HG03558 (cell line): ENCODE measurements at regions not wholly inside any gene's neighbourhood (a gene's known extent, or its start where the extent isn't known, plus 50 kb on each side); places are given as distances from the start of the nearest gene placed in this dataset.
"Not testable (repeated sequence)": the region's sequence is repeated elsewhere in the genome, so short reads cannot be mapped to it uniquely, and the experiment has no call there.

ENCODE experiments used
- ATAC-seq: cut with Tn5 transposase; IDR thresholded peaks from one replicate; pipeline ENCODE4 v1.9.1; 2021; ENCODE audit warnings: moderate number of reproducible peaks; ENCODE audit not compliant: unreplicated experiment; ENCODE audit errors: extremely low read depth

- ATAC-seq: no peak
Measured at GRCh38 chr18:64679121-64679520, 530.2 kb upstream of the LINC00305 start.

DNA sequence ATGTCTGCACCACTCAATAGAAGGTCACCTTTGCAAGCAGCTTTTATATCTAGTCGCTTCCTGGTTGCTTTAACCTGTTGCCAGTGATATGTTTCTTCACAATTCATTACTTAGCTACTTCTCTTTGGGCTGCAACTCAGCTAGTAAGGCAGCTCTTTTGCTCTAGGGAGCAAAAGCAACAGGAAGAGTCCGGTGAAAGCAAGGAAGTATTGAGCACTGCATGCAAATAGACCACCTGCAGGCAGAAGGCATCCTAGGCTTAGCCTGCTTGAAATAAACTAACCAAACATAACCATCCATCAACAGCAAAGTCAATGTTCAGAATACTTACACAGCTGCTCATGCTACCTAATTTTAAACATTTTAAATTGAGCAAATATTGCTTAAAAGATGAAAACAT, 529.2 kb upstream of the LINC00305 start:
- ATAC-seq: no peak

GRCh38 chr18:64674694-64675093, 525.8 kb upstream of the LINC00305 start:
- ATAC-seq: no peak

- not testable (repeated sequence) for ATAC-seq
Measured at GRCh38 chr18:64671293-64671692, 522.4 kb upstream of the LINC00305 start.

DNA sequence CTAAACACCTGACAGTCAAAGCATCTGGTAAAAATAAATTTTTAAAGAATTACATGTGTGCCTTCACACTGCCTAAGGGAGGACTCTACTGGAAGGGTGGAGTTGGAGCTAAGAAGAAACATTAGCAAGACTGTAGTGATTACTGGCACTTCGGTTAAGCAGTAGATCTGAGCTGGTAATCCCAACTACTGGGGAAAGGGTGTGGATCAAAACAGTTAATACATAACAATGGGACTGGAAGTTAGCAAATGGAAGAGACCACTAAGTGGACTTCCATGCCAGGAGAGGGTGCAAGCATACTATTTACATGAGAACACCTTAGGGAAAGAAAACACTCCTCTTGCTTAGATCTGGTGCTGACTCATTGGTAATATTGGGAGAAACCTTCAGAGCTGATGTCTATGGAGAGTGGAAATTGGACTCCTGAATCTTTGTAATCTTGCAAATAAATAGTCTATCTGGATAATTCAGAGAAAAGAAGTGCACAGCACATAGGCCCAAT, 519.6 kb upstream of the LINC00305 start:
- no peak for ATAC-seq

DNA sequence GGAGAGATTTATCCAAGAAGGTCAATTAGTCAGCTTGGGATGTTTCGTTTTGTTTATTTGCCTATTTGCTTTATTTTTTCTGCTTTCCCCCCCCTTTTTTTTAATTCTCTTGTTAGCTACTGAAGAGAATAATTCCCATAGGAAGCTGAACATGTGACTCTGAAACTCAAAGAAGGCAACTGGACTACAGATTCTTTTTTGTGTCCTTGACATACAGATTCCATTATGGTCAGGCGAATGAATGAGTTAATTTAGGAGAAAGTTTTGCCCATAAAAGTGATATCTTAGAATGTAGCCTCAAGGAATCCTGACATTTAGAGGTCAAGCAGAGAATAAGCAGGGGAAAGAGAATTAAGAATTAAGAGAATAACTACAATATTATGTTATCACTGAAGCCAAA, 514.2 kb upstream of the LINC00305 start:
- ATAC-seq: no peak

DNA sequence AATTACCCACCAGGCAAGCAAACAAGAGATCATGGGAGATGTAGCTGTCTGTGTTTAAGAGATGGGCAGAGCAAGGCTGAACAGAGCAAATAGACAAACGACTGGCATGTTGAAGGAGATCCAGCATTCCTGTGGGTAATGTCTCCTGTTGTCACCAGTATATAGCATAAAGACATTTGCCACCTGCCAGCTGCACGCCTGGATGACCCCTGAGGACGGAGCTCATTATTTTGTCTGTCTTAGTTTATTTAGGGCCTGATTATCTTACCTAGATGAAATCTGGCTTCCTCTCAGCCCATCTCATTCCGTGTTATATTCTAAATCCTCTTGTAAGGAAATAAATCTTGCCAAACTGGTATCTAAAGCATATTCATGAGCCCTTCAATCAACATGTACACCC, 510.3 kb upstream of the LINC00305 start:
- no peak for ATAC-seq

GRCh38 chr18:64653068-64653467, 504.2 kb upstream of the LINC00305 start:
- ATAC-seq: no peak

- ATAC-seq: no peak
Measured at GRCh38 chr18:64650068-64650467, 501.2 kb upstream of the LINC00305 start.

- ATAC-seq: no peak
Measured at GRCh38 chr18:64645753-64646152, 496.9 kb upstream of the LINC00305 start.

DNA sequence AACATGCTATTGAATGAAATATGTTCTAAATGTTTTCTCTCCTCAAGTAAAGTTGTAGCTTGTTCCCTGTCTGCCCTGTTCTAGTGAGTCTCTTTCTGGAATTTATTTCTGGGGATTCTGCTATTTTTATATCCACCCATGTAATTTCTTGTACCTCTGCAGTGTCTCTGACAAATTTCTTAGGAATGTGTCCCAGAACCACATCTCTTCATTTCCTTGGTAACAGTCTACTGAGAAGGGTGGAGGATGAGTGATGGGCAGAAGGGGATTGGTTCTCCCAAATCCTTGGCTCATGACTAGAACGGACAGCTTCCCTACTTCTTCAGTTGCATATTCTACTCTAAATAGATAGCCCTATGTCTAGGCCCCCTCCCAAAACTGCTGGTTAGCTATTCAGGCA, 490.6 kb upstream of the LINC00305 start:
- ATAC-seq: no peak

GRCh38 chr18:64620971-64621560, 472.2 kb upstream of the LINC00305 start:
- ATAC-seq: no peak

DNA sequence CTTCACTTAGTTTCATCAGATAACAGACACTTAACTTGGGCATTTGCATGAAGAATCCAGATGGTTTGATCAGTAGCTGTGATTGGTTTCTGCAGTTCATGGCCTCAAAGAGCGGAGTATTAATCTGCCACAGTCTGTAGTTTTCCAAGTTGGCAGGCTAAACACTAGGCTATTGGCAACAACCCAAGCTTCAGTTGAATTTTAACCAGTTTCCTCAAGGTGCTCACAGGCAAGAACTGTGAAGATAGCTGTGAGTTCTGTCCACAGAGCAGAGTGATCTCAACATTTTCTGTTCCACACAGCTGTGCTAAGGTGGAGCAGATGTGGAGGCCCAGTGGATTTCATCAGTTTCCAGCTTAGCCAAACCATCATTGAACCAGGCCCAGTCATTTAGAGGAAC, 469.5 kb upstream of the LINC00305 start:
- no peak for ATAC-seq

GRCh38 chr18:64615021-64615420, 466.1 kb upstream of the LINC00305 start:
- ATAC-seq: no peak

- ATAC-seq: no peak
Measured at GRCh38 chr18:64614446-64614845, 465.6 kb upstream of the LINC00305 start.

GRCh38 chr18:64592246-64592645, 443.4 kb upstream of the LINC00305 start:
- no peak for ATAC-seq

- ATAC-seq: no peak
Measured at GRCh38 chr18:64589000-64589399, 440.1 kb upstream of the LINC00305 start.

- ATAC-seq: no peak
Measured at GRCh38 chr18:64566456-64566855, 417.6 kb upstream of the LINC00305 start.

DNA sequence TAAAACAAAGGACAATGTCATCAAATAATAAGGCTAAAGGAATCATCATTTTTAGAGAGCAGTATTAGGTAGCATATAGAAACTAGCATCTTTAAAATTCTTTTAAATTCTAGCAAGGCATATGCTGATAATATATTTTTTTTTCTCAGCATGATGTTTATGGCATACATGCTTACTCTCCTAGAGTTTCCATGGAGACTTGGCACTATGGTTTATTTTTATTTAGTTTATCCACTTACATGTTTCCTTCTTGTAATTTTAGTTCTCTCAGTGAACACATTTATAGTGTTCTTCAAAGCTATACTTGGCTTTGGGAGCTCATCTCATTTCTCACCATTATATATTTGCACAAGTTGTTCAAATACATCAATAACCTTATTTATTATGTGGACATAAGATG, 413.8 kb upstream of the LINC00305 start:
- no peak for ATAC-seq

- ATAC-seq: no peak
Measured at GRCh38 chr18:64546451-64546850, 397.6 kb upstream of the LINC00305 start.

DNA sequence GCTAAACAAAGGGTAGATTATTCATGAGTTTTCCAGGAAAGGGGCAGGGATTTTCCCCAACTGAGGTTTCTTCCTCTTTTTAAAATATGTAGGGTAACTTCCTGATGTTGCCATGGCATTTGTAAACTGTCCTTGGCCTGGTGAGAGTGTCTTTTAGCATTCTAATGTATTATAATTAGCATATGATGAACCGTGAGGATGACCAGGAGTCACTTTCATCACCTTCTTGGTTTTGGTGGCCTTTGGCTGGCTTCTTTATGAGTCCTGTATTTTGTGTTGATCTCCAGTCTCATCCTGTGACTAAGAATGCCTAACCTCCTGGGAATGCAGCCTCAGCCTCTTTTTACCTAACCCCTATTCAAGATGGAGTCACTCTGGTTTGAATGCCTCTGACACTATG, 391.0 kb upstream of the LINC00305 start:
- ATAC-seq: no peak

GRCh38 chr18:64528646-64529045, 379.8 kb upstream of the LINC00305 start:
- ATAC-seq: no peak

DNA sequence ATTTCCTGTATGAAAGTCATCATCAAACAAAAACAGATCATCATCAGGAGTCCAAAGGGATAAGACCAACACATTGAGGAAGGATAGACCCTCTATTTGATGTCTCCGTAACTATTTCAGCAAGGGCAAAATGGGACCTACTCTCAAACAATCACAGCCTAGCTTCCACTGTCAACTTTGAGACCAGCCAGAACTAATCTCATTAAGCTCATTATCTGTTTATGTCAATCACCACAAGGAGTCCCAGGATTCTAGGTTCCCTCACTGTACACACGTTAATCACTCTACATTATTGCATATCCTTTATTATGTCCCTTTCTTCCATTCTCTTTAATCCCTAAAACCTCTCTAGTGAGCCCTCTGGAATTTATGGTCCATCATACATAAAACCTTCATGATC, 370.3 kb upstream of the LINC00305 start:
- ATAC-seq: no peak
